GM21723 (cell line): ENCODE measurements at regions not wholly inside any gene's neighbourhood (a gene's known extent, or its start where the extent isn't known, plus 50 kb on each side); places are given as distances from the start of the nearest gene placed in this dataset.

Experiments used
- ATAC-seq: cut with Tn5 transposase; IDR thresholded peaks from one replicate; pipeline ENCODE4 v1.9.1; 2021; ENCODE audit warnings: mild to moderate bottlenecking, moderate library complexity; ENCODE audit not compliant: unreplicated experiment

GRCh38 chr7:21024485-21024867, 237.8 kb upstream of the SP8 start:
- no peak for ATAC-seq

GRCh38 chr7:21028186-21028585, 241.5 kb upstream of the SP8 start:
- no peak for ATAC-seq

- ATAC-seq: no peak
Observed at GRCh38 chr7:21028599-21028998, 241.9 kb upstream of the SP8 start.

- no peak for ATAC-seq
Observed at GRCh38 chr7:21029006-21029405, 242.3 kb upstream of the SP8 start.

- ATAC-seq: no peak
Observed at GRCh38 chr7:21030237-21030871, 243.7 kb upstream of the SP8 start.

- ATAC-seq: no peak
Observed at GRCh38 chr7:21041252-21041651, 254.6 kb upstream of the SP8 start.

- no peak for ATAC-seq
Observed at GRCh38 chr7:21041666-21042065, 255.0 kb upstream of the SP8 start.

- no peak for ATAC-seq
Observed at GRCh38 chr7:21044384-21044783, 257.7 kb upstream of the SP8 start.

GRCh38 chr7:21044913-21045568, 258.4 kb upstream of the SP8 start:
- no peak for ATAC-seq

GRCh38 chr7:21051865-21052264, 265.2 kb upstream of the SP8 start:
- ATAC-seq: no peak

- ATAC-seq: no peak
Observed at GRCh38 chr7:21054427-21055112, 267.9 kb upstream of the SP8 start.

GRCh38 chr7:21059069-21059468, 272.4 kb upstream of the SP8 start:
- ATAC-seq: no peak

GRCh38 chr7:21063106-21063505, 276.4 kb upstream of the SP8 start:
- ATAC-seq: no peak

- ATAC-seq: no peak
Observed at GRCh38 chr7:21064698-21065648, 278.3 kb upstream of the SP8 start.

GRCh38 chr7:21066221-21066620, 279.5 kb upstream of the SP8 start:
- ATAC-seq: no peak

- ATAC-seq: no peak
Observed at GRCh38 chr7:21067216-21067615, 280.5 kb upstream of the SP8 start.

GRCh38 chr7:21070571-21071090, 283.9 kb upstream of the SP8 start:
- ATAC-seq: no peak

GRCh38 chr7:21071561-21072501, 285.1 kb upstream of the SP8 start:
- ATAC-seq: no peak

- ATAC-seq: no peak
Observed at GRCh38 chr7:21076054-21076453, 289.4 kb upstream of the SP8 start.

- no peak for ATAC-seq
Observed at GRCh38 chr7:21076574-21076973, 289.9 kb upstream of the SP8 start.
